Stomach (tissue), 4 donors: ENCODE measurements at regions not wholly inside any gene's neighbourhood (a gene's known extent, or its start where the extent isn't known, plus 50 kb on each side); places are given as distances from the start of the nearest gene placed in this dataset.

Experiments used
- POLR2A ChIP-seq, 4 donors: fragments of 450-650 bp; IDR thresholded peaks; one replicate each; pipeline ENCODE4 v1.6.1; 2016; ENCODE audit warnings: antibody characterized with exemption in 4 of 4, control low read depth in 2 of 4, mild to moderate bottlenecking in 1 of 4, moderate library complexity in 1 of 4
- TF ChIP-seq, protein P1 (sequence below), 7 experiments: fragments of 450-650 bp in 4 of 7; fragments of 200-600 bp in 3 of 7; sonication (generic) in 3 of 7; IDR thresholded peaks; one replicate each; pipeline ENCODE4 v1.5.1; 2016 to 2019; ENCODE audit warnings: antibody characterized with exemption in 7 of 7, control low read depth in 2 of 7, mild to moderate bottlenecking in 1 of 7

DNA sequence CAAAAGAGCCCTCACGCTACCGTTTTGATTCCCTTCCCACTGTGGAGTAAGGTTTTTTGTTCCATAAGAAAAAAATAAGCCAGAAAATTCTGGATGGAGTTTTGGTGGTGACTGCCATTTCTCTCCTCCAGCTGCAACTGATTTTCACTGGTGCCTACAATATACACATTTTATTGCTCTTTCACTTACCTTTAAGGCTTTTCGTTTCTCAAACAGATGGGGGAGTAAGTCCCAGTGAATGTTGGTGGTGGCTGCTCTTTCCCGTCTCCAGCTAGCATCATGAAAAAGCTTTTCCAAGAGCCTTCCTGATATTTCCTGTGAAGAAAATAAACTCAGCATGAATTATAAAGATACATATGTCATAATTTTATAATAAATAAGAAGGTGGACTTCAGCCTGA, 932.5 kb upstream of the PIK3C3 start:
- TF ChIP-seq, protein P1, sequence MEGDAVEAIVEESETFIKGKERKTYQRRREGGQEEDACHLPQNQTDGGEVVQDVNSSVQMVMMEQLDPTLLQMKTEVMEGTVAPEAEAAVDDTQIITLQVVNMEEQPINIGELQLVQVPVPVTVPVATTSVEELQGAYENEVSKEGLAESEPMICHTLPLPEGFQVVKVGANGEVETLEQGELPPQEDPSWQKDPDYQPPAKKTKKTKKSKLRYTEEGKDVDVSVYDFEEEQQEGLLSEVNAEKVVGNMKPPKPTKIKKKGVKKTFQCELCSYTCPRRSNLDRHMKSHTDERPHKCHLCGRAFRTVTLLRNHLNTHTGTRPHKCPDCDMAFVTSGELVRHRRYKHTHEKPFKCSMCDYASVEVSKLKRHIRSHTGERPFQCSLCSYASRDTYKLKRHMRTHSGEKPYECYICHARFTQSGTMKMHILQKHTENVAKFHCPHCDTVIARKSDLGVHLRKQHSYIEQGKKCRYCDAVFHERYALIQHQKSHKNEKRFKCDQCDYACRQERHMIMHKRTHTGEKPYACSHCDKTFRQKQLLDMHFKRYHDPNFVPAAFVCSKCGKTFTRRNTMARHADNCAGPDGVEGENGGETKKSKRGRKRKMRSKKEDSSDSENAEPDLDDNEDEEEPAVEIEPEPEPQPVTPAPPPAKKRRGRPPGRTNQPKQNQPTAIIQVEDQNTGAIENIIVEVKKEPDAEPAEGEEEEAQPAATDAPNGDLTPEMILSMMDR (IDR thresholded peaks at IDR 0.05): no peak
- TF ChIP-seq POLR2A (IDR thresholded peaks at IDR 0.05): no peak
